ENCODE measurements at regions not wholly inside any gene's neighbourhood (a gene's known extent, or its start where the extent isn't known, plus 50 kb on each side); places are given as distances from the start of the nearest gene placed in this dataset.

DNA sequence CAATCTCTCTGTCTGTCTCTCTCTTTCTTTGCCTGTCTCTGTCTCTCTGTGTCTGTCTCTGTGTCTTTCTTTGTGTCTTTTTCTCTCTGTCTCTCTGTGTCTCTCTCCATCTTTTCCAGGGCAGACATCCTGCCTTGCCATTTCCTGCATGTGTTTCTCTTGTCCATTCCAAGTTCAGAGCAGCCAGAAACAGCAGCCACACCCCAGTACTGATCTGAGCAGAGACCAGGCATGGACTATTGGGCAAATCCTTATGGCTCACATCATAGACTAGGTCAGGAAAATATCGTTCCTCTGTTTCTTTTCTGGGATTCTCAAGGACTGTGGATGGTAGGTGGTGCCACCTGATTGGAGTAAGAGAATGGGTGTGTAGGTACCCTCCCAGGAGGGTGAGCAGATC lies 95.8 kb downstream of the RAMP3 start:
- H2AK5ac ChIP-seq (ENCODE audit: insufficient read length, low read length) = no peak overlapping the region
- H2AFZ ChIP-seq (ENCODE audit: low read length) = no peak overlapping the region
- H3T11ph ChIP-seq (ENCODE audit: low read length) = no peak overlapping the region
- no peak overlapping the region for H3K27ac ChIP-seq (ENCODE audit: insufficient read length, low read depth, low read length)
- 0 out of 7 replicates have a peak, but pooled peaks cover 0 to 2% (median 0%) of the 10 kb centered on the region in 3 experiments for H3K36me3 Mint-ChIP-seq (ENCODE audit: insufficient read depth in 1 of 3, low read depth in 3 of 3)
- H3K27me3 ChIP-seq (ENCODE audit: insufficient read depth, low read length) = no peaks in the 10 kb centered on the region
- H2BK12ac ChIP-seq (ENCODE audit: insufficient read length, low read depth, low read length) = no peak overlapping the region
- H2BK120ac ChIP-seq (ENCODE audit: low read depth, low read length, poor library complexity, severe bottlenecking) = no peak overlapping the region
- no CpG with 5 or more reads among the region's 1 CpG for WGBS (ENCODE audit: extremely low coverage, insufficient read length, low lambda C conversion rate)
- H3K4me1 ChIP-seq (ENCODE audit: insufficient read depth, low read length) = no peaks in the 10 kb centered on the region
- no peak overlapping the region for H3K4me2 ChIP-seq (ENCODE audit: insufficient read depth, insufficient read length, low read length)
- no peak overlapping the region for H3K9ac ChIP-seq (ENCODE audit: extremely low read depth, insufficient read length, low read length)
- no peaks in the 10 kb centered on the region for H3K79me1 ChIP-seq (ENCODE audit: insufficient read depth, low read depth, low read length, poor library complexity, severe bottlenecking)
- no peak overlapping the region for H2BK15ac ChIP-seq (ENCODE audit: low read depth, low read length)
- H3K4ac ChIP-seq (ENCODE audit: low read depth, low read length) = no peak overlapping the region
- no peak overlapping the region for H4K91ac ChIP-seq (ENCODE audit: insufficient read length, low read depth, low read length)
- H3K23ac ChIP-seq (ENCODE audit: insufficient read length, low read depth, low read length) = no peak overlapping the region
- peaks cover 0 to 5% of the 10 kb centered on the region in 2 experiments; a peak in 2 of 5 replicates for H3K9me3 Mint-ChIP-seq
- no peaks in the 10 kb centered on the region for H3K79me2 ChIP-seq (ENCODE audit: insufficient read depth, low read length)
- no peaks in the 10 kb centered on the region for H3K23me2 ChIP-seq (ENCODE audit: insufficient read length, low read depth, low read length, poor library complexity, severe bottlenecking)
- H2BK5ac ChIP-seq (ENCODE audit: insufficient read length, low read length) = no peak overlapping the region
- H3K27ac Mint-ChIP-seq = no peak overlapping the region
- TF ChIP-seq, protein P1, sequence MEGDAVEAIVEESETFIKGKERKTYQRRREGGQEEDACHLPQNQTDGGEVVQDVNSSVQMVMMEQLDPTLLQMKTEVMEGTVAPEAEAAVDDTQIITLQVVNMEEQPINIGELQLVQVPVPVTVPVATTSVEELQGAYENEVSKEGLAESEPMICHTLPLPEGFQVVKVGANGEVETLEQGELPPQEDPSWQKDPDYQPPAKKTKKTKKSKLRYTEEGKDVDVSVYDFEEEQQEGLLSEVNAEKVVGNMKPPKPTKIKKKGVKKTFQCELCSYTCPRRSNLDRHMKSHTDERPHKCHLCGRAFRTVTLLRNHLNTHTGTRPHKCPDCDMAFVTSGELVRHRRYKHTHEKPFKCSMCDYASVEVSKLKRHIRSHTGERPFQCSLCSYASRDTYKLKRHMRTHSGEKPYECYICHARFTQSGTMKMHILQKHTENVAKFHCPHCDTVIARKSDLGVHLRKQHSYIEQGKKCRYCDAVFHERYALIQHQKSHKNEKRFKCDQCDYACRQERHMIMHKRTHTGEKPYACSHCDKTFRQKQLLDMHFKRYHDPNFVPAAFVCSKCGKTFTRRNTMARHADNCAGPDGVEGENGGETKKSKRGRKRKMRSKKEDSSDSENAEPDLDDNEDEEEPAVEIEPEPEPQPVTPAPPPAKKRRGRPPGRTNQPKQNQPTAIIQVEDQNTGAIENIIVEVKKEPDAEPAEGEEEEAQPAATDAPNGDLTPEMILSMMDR (conservative IDR thresholded peaks at IDR 0.05) = no peak
- H3K56ac ChIP-seq (ENCODE audit: insufficient read length, low read depth, low read length) = no peak overlapping the region
- H3K14ac ChIP-seq (ENCODE audit: insufficient read depth, low read length) = no peak overlapping the region
- H3K4me3 Mint-ChIP-seq = no peak overlapping the region
- no peaks in the 10 kb centered on the region for H4K20me1 ChIP-seq (ENCODE audit: control insufficient read depth, insufficient read depth, insufficient read length)
- peaks cover 16% of the 10 kb centered on the region for H3K27me3 Mint-ChIP-seq (ENCODE audit: low read depth)
- peaks cover 0 to 3% of the 10 kb centered on the region in 2 experiments; a peak in 1 of 4 replicates for H3K4me1 Mint-ChIP-seq
- no peak overlapping the region for H2BK20ac ChIP-seq (ENCODE audit: low read depth, low read length, poor library complexity, severe bottlenecking)
- H4K5ac ChIP-seq (ENCODE audit: insufficient read length, low read depth, low read length) = no peak overlapping the region
- no peaks in the 10 kb centered on the region for H3K9me3 ChIP-seq (ENCODE audit: control insufficient read depth, low read depth, low read length)
- H3K18ac ChIP-seq (ENCODE audit: insufficient read length, low read depth, low read length) = no peak overlapping the region
- H4K8ac ChIP-seq (replicated peaks; ENCODE audit: insufficient read length, low read depth, low read length) = no peak overlapping the region
- DNase-seq = no peak
